Mesendoderm (in vitro differentiated cells): ENCODE measurements at regions not wholly inside any gene's neighbourhood (a gene's known extent, or its start where the extent isn't known, plus 50 kb on each side); places are given as distances from the start of the nearest gene placed in this dataset.

ENCODE experiments used
- DNase-seq: peaks from one replicate; pipeline ENCODE4 v3.0.0; 2013
- H2AK5ac ChIP-seq: 2 replicates; pipeline ENCODE4 v1.6.1; 2013; ENCODE audit warnings: low read length, inconsistent platforms
- H2BK120ac ChIP-seq: 2 replicates; pipeline ENCODE4 v1.6.1; 2013; ENCODE audit warnings: low read depth, mild to moderate bottlenecking, low read length, moderate library complexity, mixed read lengths
- H2BK15ac ChIP-seq: replicated peaks from 2 replicates; pipeline ENCODE4 v1.6.1; 2013; ENCODE audit warnings: low read depth, mild to moderate bottlenecking, moderate library complexity
- H2BK5ac ChIP-seq: 2 replicates; pipeline ENCODE4 v1.6.1; 2013; ENCODE audit warnings: low read length, inconsistent platforms
- H3K18ac ChIP-seq: 2 replicates; pipeline ENCODE4 v1.6.1; 2013; ENCODE audit warnings: mild to moderate bottlenecking, low read length, mixed read lengths
- H3K23ac ChIP-seq: one replicate; pipeline ENCODE4 v1.6.1; 2013; ENCODE audit warnings: low read length
- H3K27ac ChIP-seq: 2 replicates; pipeline ENCODE4 v1.5.1; 2013; ENCODE audit warnings: low read depth, mild to moderate bottlenecking, inconsistent platforms, low read length, moderate library complexity
- H3K27me3 ChIP-seq: 2 replicates; pipeline ENCODE4 v1.6.1; 2013; ENCODE audit warnings: low read length, control low read depth, mild to moderate bottlenecking, inconsistent platforms; ENCODE audit not compliant: insufficient read depth, poor library complexity
- H3K36me3 ChIP-seq: 2 replicates; pipeline ENCODE4 v1.6.1; 2013; ENCODE audit warnings: low read length, inconsistent platforms; ENCODE audit not compliant: control insufficient read depth, insufficient read depth
- H3K4ac ChIP-seq: one replicate; pipeline ENCODE4 v1.6.1; 2013; ENCODE audit warnings: low read depth, mild to moderate bottlenecking, low read length, moderate library complexity
- H3K4me1 ChIP-seq: 2 replicates; pipeline ENCODE4 v1.6.1; 2013; ENCODE audit warnings: low read depth, low read length, inconsistent platforms; ENCODE audit not compliant: control insufficient read depth
- H3K4me2 ChIP-seq: 2 replicates; pipeline ENCODE4 v1.6.1; 2013; ENCODE audit warnings: low read length
- H3K4me3 ChIP-seq: 2 replicates; pipeline ENCODE4 v1.5.1; 2013; ENCODE audit warnings: mild to moderate bottlenecking, low read length
- H3K56ac ChIP-seq: one replicate; pipeline ENCODE4 v1.6.1; 2013; ENCODE audit warnings: low read length
- H3K79me1 ChIP-seq: 2 replicates; pipeline ENCODE4 v1.6.1; 2013; ENCODE audit warnings: low read length, inconsistent platforms
- H3K79me2 ChIP-seq: 2 replicates; pipeline ENCODE4 v1.6.1; 2013; ENCODE audit warnings: mild to moderate bottlenecking, low read length; ENCODE audit not compliant: control insufficient read depth, insufficient read depth
- H3K9ac ChIP-seq: 2 replicates; pipeline ENCODE4 v1.6.1; 2013; ENCODE audit warnings: low read length, inconsistent platforms
- H4K5ac ChIP-seq: one replicate; pipeline ENCODE4 v1.6.1; 2013; ENCODE audit warnings: low read length
- H4K8ac ChIP-seq: one replicate; pipeline ENCODE4 v1.6.1; 2013; ENCODE audit warnings: low read depth, mild to moderate bottlenecking, control low read depth, low read length, moderate library complexity
- WGBS: extraction: QIAGEN DNeasy Blood & Tissue Kit; methylation state at CpG from one replicate; pipeline ENCODE4 v1.1.7; 2013; ENCODE audit warnings: low lambda C conversion rate, missing lambda C conversion rate; ENCODE audit not compliant: insufficient coverage; ENCODE audit errors: extremely low coverage; 5-methylcytosine and 5-hydroxymethylcytosine counted together

DNA sequence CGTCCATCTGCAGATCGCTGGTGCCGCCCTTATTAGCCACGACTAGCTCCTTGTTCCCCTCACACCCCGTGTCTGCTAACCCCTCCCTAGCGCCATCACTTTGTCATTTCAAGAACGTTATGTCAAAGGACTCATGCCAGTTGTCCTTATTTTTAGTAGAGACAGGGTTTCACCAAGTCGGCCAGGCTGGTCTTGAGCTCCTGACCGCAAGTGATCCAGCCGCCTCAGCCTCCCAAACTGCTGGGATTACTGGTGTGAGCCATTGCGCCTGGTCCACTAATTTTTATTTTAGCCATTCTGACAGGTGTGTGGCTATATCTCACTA is 138.9 kb upstream of the HDAC4 start:
- H3K23ac ChIP-seq: no peak overlapping the region
- H3K36me3 ChIP-seq: no peaks in the 10 kb centered on the region
- no peak overlapping the region for H4K5ac ChIP-seq
- H3K27me3 ChIP-seq: no peaks in the 10 kb centered on the region
- no peaks in the 10 kb centered on the region for H3K79me2 ChIP-seq
- H3K4me1 ChIP-seq: no peaks in the 10 kb centered on the region
- no peak overlapping the region for H4K8ac ChIP-seq
- H3K18ac ChIP-seq: no peak overlapping the region
- no peak overlapping the region for H2BK5ac ChIP-seq
- H3K79me1 ChIP-seq: no peaks in the 10 kb centered on the region
- no peak overlapping the region for H2BK120ac ChIP-seq
- DNase-seq: no peak
- no CpG with 5 or more reads among the region's 11 CpGs for WGBS
- no peak overlapping the region for H3K4me3 ChIP-seq
- no peak overlapping the region for H3K4me2 ChIP-seq
- no peak overlapping the region for H3K27ac ChIP-seq
- H3K56ac ChIP-seq: no peak overlapping the region
- H3K9ac ChIP-seq: no peak overlapping the region
- no peak overlapping the region for H2AK5ac ChIP-seq
- no peak overlapping the region for H3K4ac ChIP-seq
- no peak overlapping the region for H2BK15ac ChIP-seq

- H2BK15ac ChIP-seq: no peak overlapping the region
- no peak overlapping the region for H2AK5ac ChIP-seq
- H3K4me2 ChIP-seq: no peak overlapping the region
- H3K4me1 ChIP-seq: no peaks in the 10 kb centered on the region
- H3K4ac ChIP-seq: no peak overlapping the region
- H3K79me2 ChIP-seq: no peaks in the 10 kb centered on the region
- no peak overlapping the region for H4K5ac ChIP-seq
- H3K27ac ChIP-seq: no peak overlapping the region
- no peak overlapping the region for H4K8ac ChIP-seq
- WGBS: no CpG with 5 or more reads among the region's 7 CpGs
- no peaks in the 10 kb centered on the region for H3K36me3 ChIP-seq
- H2BK120ac ChIP-seq: no peak overlapping the region
- no peaks in the 10 kb centered on the region for H3K27me3 ChIP-seq
- H3K56ac ChIP-seq: no peak overlapping the region
- peak; percentile 10 for DNase-seq
- H3K4me3 ChIP-seq: no peak overlapping the region
- H3K18ac ChIP-seq: no peak overlapping the region
- H3K23ac ChIP-seq: no peak overlapping the region
- H3K79me1 ChIP-seq: no peaks in the 10 kb centered on the region
- H3K9ac ChIP-seq: no peak overlapping the region
- H2BK5ac ChIP-seq: no peak overlapping the region
Measured at GRCh38 chr2:239539083-239539775, 138.4 kb upstream of the HDAC4 start.

GRCh38 chr2:239538357-239539052 is 137.7 kb upstream of the HDAC4 start:
- no CpG with 5 or more reads among the region's 10 CpGs for WGBS
- Histone ChIP-seq H3K4ac (no peak overlapping the region), H3K27ac (no peak overlapping the region), H2AK5ac (no peak overlapping the region), H4K5ac (no peak overlapping the region), H2BK5ac (no peak overlapping the region), H3K27me3 (no peaks in the 10 kb centered on the region), H3K23ac (no peak overlapping the region), H4K8ac (no peak overlapping the region), H3K9ac (no peak overlapping the region), H2BK120ac (no peak overlapping the region), H2BK15ac (no peak overlapping the region), H3K79me1 (no peaks in the 10 kb centered on the region), H3K4me1 (no peaks in the 10 kb centered on the region), H3K36me3 (no peaks in the 10 kb centered on the region), H3K4me2 (no peak overlapping the region), H3K18ac (no peak overlapping the region), H3K79me2 (no peaks in the 10 kb centered on the region), H3K56ac (no peak overlapping the region), H3K4me3 (no peak overlapping the region)
- DNase-seq: no peak

DNA sequence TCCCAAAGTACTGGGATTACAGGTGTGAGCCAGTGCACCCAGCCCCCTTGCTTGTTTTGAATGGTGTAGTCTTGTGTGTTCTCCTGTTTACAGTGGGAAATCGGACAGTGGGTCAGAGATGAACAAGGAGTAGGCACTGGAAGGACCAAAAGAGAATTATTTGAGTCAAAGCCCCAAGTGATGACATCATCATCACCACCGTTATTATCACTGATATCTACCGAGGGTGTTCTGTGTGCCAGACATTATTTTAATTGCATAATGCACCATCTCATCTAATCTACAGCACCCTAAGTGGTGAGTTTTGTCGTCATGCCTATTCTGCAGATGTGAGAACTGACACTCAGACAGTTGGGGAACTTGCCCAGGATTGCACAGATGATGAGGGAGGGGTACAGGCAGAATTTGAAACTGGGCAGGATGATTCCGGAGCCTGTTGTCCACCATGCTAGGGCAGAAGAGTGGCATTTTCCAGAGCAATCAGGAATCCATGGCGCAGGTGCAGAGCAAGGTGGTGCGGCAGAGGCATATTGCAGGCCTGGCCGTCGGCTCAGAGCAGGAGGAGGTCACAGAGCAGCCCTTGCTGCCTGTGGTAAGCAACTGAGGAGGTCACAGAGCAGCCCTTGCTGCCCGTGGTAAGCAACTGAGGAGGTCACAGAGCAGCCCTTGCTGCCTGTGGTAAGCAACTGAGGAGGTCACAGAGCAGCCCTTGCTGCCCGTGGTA is 137.0 kb upstream of the HDAC4 start:
- H3K56ac ChIP-seq: no peak overlapping the region
- no peaks in the 10 kb centered on the region for H3K79me1 ChIP-seq
- H3K27me3 ChIP-seq: no peaks in the 10 kb centered on the region
- no peak overlapping the region for H4K5ac ChIP-seq
- WGBS: no CpG with 5 or more reads among the region's 11 CpGs
- H3K4me3 ChIP-seq: no peak overlapping the region
- no peak overlapping the region for H2BK120ac ChIP-seq
- H3K9ac ChIP-seq: no peak overlapping the region
- H2BK15ac ChIP-seq: no peak overlapping the region
- no peak overlapping the region for H3K27ac ChIP-seq
- H3K4me2 ChIP-seq: no peak overlapping the region
- no peaks in the 10 kb centered on the region for H3K4me1 ChIP-seq
- H3K23ac ChIP-seq: no peak overlapping the region
- H3K79me2 ChIP-seq: no peaks in the 10 kb centered on the region
- DNase-seq: no peak
- no peaks in the 10 kb centered on the region for H3K36me3 ChIP-seq
- no peak overlapping the region for H3K4ac ChIP-seq
- no peak overlapping the region for H2BK5ac ChIP-seq
- no peak overlapping the region for H2AK5ac ChIP-seq
- no peak overlapping the region for H3K18ac ChIP-seq
- no peak overlapping the region for H4K8ac ChIP-seq

DNA sequence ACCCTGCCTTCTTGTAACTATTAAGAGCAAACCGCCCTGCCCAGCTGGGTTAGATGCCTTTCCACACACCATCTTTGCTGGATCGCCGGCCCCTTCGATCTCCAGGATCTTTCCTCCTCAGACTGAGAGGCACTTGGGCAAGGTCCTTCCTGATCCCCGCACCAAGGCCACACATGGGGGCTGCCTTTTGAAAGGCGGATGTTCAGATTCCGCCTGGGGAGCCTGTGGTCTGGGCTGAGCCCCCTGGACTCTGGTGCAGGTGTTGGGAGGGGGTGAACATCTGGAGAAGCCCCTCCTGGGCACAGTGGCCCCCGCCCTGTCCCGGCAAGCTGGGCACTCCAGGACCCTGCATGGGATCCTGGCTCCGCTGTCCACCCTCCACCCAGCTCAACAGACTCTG is 135.4 kb upstream of the HDAC4 start:
- no peak overlapping the region for H3K18ac ChIP-seq
- H3K79me1 ChIP-seq: no peaks in the 10 kb centered on the region
- H3K4me2 ChIP-seq: no peak overlapping the region
- no peak overlapping the region for H2AK5ac ChIP-seq
- no peak overlapping the region for H3K27ac ChIP-seq
- no CpG with 5 or more reads among the region's 10 CpGs for WGBS
- H2BK5ac ChIP-seq: no peak overlapping the region
- no peak overlapping the region for H4K8ac ChIP-seq
- no peak overlapping the region for H3K4me3 ChIP-seq
- no peak overlapping the region for H4K5ac ChIP-seq
- DNase-seq: no peak
- no peak overlapping the region for H3K4ac ChIP-seq
- no peak overlapping the region for H3K56ac ChIP-seq
- H3K36me3 ChIP-seq: no peaks in the 10 kb centered on the region
- H2BK120ac ChIP-seq: no peak overlapping the region
- no peak overlapping the region for H3K23ac ChIP-seq
- no peaks in the 10 kb centered on the region for H3K27me3 ChIP-seq
- no peaks in the 10 kb centered on the region for H3K79me2 ChIP-seq
- H3K4me1 ChIP-seq: no peaks in the 10 kb centered on the region
- H2BK15ac ChIP-seq: no peak overlapping the region
- H3K9ac ChIP-seq: no peak overlapping the region
